ENCODE measurements at regions not wholly inside any gene's neighbourhood (a gene's known extent, or its start where the extent isn't known, plus 50 kb on each side); places are given as distances from the start of the nearest gene placed in this dataset.

DNA sequence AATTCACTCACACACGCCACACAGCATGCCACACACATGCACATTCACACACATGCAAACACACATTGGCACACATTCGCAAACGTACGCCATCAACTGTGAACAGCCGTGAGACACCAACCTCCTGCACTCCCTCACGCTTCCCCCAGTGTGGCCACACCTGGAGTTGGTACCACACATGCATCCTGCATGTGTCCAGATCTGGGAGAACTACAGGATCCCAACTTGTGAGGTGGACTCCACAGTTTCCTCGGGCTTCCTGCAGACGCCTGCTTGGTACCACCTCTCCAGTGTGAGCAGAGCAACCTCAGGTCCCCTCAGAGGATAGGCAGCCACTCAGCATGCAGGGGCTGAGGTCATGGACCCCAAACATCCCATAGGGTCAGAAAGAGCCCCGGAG is 239.0 kb downstream of the EIPR1 start:
- DNase-seq = no peak

GRCh38 chr2:3137651-3138300 is 239.8 kb downstream of the EIPR1 start:
- DNase-seq = no peak

GRCh38 chr2:3135676-3136075 is 241.9 kb downstream of the EIPR1 start:
- DNase-seq = no peak

- DNase-seq = no peak
Measured at GRCh38 chr2:3134026-3134571, 243.5 kb downstream of the EIPR1 start.

GRCh38 chr2:3132966-3133365 is 244.7 kb downstream of the EIPR1 start:
- DNase-seq = no peak

GRCh38 chr2:3132466-3132865 is 245.2 kb downstream of the EIPR1 start:
- no peak for DNase-seq

DNA sequence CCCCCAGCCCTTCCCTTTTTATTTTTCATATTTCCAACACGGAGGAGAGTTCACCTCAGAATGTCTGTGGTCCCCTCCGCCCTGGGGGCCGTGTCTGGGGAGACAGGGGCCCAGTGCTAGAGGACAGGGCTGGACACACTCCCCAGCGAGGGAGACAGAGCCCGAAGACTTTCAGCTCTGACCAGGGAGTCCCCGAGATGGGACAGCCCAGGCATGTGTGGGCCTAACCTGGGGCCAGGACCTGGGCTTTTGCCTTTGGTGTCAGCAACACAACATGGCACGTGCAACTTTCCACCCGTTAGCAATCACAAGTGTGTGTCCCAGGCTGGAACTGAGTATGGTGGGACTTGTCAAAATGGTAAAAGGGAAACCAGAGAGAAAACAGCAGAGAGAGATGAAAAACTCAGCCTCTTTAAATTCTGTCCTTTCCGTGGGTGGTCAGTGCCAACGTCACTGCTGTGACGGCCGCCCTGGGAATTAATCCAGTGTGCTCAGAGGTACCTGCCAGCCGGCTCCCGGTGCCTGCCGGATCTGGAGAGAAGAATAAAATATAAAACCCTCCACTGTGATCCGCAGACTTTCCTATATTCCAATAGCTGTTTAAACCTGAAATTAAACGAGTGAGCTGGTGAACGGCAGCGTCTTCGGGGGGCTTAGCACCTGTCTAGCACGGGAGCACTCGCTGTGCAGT is 245.8 kb downstream of the EIPR1 start:
- DNase-seq = no peak

DNA sequence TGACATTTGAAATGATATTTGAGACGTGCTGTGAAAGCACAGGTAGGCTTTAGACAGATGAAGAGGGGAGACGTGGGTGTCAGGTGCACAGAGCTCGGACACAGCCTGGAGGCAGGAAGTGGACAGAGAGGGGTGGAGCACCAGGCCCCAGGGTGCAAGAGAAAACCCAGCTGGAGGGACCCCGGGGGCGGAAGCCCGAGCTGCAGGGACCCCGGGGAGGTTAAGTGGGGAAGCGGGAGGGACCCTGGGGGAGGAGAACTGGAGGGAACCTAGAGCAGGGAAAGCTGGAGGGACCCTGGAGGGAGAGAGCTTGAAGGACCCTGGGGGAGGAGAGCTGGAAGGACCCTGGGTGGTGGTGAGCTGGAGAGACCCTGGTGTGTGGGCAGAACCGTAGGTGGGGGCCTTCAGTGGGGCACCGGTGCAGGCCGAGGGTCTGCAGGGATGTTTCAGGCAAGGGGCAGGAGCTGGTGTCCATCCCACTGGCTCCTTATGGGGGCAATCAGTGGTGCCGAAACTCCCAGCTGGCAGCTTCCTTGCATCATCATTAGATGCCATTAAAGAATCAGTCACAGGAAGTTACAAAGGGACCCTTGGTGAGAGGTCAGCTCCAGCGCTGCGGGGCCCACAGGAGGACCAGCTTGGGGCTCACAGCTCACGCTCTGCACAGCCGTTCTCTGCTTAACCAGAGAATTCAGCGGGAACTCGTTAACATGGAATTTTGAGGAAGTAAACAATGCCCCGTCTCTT is 246.6 kb downstream of the EIPR1 start:
- no peak for DNase-seq

GRCh38 chr2:3130444-3130843 is 247.2 kb downstream of the EIPR1 start:
- DNase-seq = no peak

DNA sequence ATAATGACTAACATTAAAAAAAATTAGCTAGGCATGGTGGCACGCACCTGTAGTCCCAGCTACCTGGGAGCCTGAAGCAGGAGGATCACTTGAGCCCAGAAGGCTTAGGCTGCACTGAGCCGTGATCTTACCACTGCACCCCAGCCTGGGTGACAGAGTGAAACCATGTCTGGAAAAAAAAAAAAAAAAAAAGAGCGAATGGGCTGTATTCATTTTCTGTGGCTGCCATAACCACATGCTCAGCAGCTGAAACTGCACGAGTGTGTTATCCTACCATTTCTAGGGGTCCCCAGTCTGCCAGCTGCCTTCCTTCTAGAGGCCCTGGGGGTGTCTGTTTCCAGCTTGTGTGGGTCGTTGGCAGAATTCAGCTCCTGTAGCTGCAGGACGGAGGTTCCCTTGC is 247.8 kb downstream of the EIPR1 start:
- no peak for DNase-seq

DNA sequence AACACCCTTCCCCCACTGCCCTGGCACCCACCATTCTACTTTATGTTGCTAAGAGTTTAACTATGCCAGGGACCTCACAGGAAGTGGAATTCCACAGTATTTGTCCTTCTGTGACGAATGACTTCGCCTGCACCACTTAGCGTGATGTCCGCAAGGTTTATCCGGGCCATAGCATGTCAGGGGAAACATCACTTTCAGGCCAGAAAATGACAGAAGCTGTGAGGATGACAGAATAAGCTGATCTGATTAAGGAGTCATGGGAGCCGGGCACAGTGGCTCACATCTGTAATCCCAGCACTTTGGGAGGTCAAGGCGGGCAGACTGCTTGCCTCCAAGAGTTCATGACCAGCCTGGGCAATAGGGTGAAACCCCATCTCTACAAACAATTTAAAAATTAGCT is 248.8 kb downstream of the EIPR1 start:
- no peak for DNase-seq

GRCh38 chr2:3127710-3128109 is 249.9 kb downstream of the EIPR1 start:
- DNase-seq = no peak

- DNase-seq = no peak
Measured at GRCh38 chr2:3126911-3127621, 250.6 kb downstream of the EIPR1 start.

GRCh38 chr2:3126171-3126910 is 251.3 kb downstream of the EIPR1 start:
- no peak for DNase-seq

DNA sequence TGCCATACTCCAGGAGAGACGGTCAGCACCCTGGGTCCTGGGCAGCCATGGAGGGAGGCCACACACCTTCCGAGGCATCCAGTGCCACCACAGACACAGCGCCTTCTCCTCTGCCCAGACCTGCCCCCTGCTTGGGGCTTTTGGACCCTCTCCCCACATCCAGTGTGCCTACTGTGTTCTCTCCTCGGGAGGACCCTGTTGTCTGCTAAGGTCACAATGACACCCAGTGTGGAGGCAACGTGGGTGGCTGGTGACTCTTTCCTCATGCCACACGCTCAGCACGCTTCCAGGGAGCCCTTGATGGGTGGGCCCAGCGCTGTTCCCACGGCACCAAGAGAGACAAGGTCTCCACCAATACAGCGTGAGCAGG is 251.9 kb downstream of the EIPR1 start:
- no peak for DNase-seq

- DNase-seq = no peak
Measured at GRCh38 chr2:3125001-3125760, 252.4 kb downstream of the EIPR1 start.

- DNase-seq = no peak
Measured at GRCh38 chr2:3122525-3122924, 255.1 kb downstream of the EIPR1 start.

DNA sequence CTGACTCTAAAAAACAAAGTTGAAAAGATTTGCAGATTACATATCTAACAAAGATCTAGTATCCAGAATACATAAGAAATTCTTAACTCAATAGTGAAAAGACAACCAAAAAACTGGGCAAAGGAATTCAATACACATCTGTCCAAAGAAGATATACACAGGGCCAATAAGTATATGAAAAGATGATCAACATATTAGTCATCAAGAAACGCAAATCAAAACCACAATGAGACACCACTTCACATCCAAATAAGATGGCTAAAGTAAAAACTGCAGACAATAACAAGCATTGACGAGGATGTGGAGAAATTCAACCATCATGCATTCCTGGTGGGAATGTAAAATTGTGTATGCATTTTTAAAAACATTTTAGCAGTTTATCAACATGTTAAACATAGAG is 256.0 kb downstream of the EIPR1 start:
- DNase-seq = no peak

- DNase-seq = no peak
Measured at GRCh38 chr2:3117650-3118216, 259.9 kb downstream of the EIPR1 start.

GRCh38 chr2:3116371-3116770 is 261.2 kb downstream of the EIPR1 start:
- DNase-seq = no peak

- no peak for DNase-seq
Measured at GRCh38 chr2:3115301-3116042, 262.1 kb downstream of the EIPR1 start.

All from activated naive CD4-positive, alpha-beta T cell treated with Interleukin-2 at 50 U/mL for 16 hours (primary cell).